ENCODE measurements at regions not wholly inside any gene's neighbourhood (a gene's known extent, or its start where the extent isn't known, plus 50 kb on each side); places are given as distances from the start of the nearest gene placed in this dataset.

DNA sequence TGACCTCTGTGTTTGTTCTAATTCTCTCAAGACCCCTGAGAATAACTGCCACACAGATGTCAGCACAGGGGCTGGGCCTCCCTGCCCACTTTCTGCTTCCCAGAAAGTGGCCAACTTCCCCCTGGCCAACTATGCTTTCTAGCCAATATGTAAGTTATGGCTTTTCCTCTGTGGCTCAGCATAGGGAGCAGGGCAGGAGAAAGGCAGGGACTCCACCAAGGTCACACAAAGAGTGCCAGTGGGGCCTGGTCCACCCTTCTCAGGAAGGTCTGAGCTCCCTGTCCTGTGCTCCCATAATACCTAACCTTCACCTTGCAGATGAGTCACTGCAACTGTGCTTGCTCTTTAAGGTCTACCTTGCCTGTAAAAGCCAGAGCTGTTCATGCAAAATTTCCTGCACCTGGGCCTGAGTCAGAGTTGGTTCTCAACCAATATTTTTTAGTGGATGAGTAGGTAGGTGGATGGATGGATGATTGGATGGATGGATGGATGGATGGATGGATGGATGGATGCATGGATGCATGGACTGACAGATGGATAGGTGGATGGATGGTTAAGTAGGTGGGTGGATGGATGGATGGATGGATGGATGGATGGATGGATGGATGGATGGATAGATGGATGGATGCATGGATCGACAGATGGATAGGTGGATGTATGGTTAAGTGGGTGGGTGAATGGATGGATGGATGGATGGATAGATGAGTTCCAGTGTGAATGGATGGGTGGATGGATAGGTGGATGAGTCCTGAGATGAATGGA lies 64.2 kb downstream of the DIO3 start:
- no peak overlapping the region for H3K23ac ChIP-seq (ENCODE audit: insufficient read length)
- H2BK12ac ChIP-seq (ENCODE audit: low read depth, low read length) = no peak overlapping the region
- no peak overlapping the region for H4K8ac ChIP-seq (ENCODE audit: extremely low read depth, insufficient read depth, low read length)
- H3K79me1 ChIP-seq (ENCODE audit: low read depth, low read length) = no peaks in the 10 kb centered on the region
- no peak overlapping the region for H3K4me2 ChIP-seq (ENCODE audit: insufficient read depth in 1 of 2, low read depth in 2 of 2, low read length in 2 of 2)
- no peak overlapping the region for H2BK5ac ChIP-seq (ENCODE audit: low read depth, low read length)
- peaks cover 4% of the 10 kb centered on the region; the same call in 1 of the 2 replicates for H3K23me2 ChIP-seq (ENCODE audit: low read depth, low read length)
- ChIA-PET CTCF (ENCODE audit: partially characterized antibody) (no interaction called here), POLR2A (ENCODE audit: partially characterized antibody) (no interaction called here)
- WGBS, 2 experiments (ENCODE audit: extremely low coverage in 1 of 2, insufficient coverage in 1 of 2, insufficient read length in 1 of 2, insufficient replicate concordance in 2 of 2, low coverage in 1 of 2, low lambda C conversion rate in 2 of 2, missing lambda C conversion rate in 1 of 2) = 84% methylated on average over 1 of the region's 1 CpG; no CpG with 5 or more reads in 1 of the 2 experiments
- no peak overlapping the region for H3K9ac ChIP-seq (replicated peaks in 1 of 4; ENCODE audit: extremely low read depth in 1 of 4, low read depth in 3 of 4, low read length in 3 of 4)
- DNase-seq (ENCODE audit: low read depth in 1 of 2, low spot score in 2 of 2) = no peak
- no peaks in the 10 kb centered on the region for H3K36me3 ChIP-seq (ENCODE audit: control insufficient read depth in 2 of 4, insufficient read depth in 4 of 4, low read length in 3 of 4)
- H3K56ac ChIP-seq (replicated peaks; ENCODE audit: insufficient read length, low read depth, low read length) = no peak overlapping the region
- FAIRE-seq = no peak
- no peaks in the 10 kb centered on the region for H3K9me3 ChIP-seq (ENCODE audit: insufficient read depth in 2 of 2, low read depth in 1 of 2, low read length in 1 of 2)
- no peak overlapping the region for H2BK120ac ChIP-seq (replicated peaks; ENCODE audit: low read depth, low read length)
- no peak overlapping the region for H3K4ac ChIP-seq (replicated peaks; ENCODE audit: insufficient read length, low read depth, low read length)
- no peak overlapping the region for H2AK5ac ChIP-seq (ENCODE audit: low read depth, low read length)
- H3K4me1 ChIP-seq (replicated peaks in 1 of 4; ENCODE audit: control insufficient read depth in 3 of 4, insufficient read depth in 4 of 4, low read length in 3 of 4) = peaks cover 0 to 15% (median 7%) of the 10 kb centered on the region in 4 experiments; a peak in 5 of 7 replicates
- no peak overlapping the region for H2BK15ac ChIP-seq (ENCODE audit: low read length)
- H3K27ac ChIP-seq (ENCODE audit: low read depth, low read length) = no peak overlapping the region
- no peak overlapping the region for H3K18ac ChIP-seq (ENCODE audit: extremely low read depth, low read length)
- H3K4me3 ChIP-seq (ENCODE audit: extremely low read depth in 1 of 4, insufficient read depth in 2 of 4, low read depth in 3 of 4, low read length in 4 of 4) = no peak overlapping the region
- H4K20me1 ChIP-seq (replicated peaks in 1 of 2; ENCODE audit: control insufficient read depth in 1 of 2, insufficient read depth in 2 of 2, low read length in 2 of 2) = no peaks in the 10 kb centered on the region
- H3K27me3 ChIP-seq (replicated peaks in 1 of 4; ENCODE audit: control insufficient read depth in 3 of 4, extremely low read depth in 1 of 4, insufficient read depth in 3 of 4, low read length in 3 of 4) = peaks cover 0 to 12% (median 9%) of the 10 kb centered on the region in 4 experiments; a peak in 6 of 7 replicates
- H3K14ac ChIP-seq (ENCODE audit: insufficient read length) = no peak overlapping the region
- TF ChIP-seq CREB1 (IDR thresholded peaks at IDR 0.05) = no peak
- no peak for TF ChIP-seq RXRA (IDR thresholded peaks at IDR 0.05; ENCODE audit: insufficient read depth, low read depth, low read length)
- H2BK20ac ChIP-seq (ENCODE audit: low read length) = no peak overlapping the region
- H4K91ac ChIP-seq (replicated peaks; ENCODE audit: insufficient read length, low read length) = no peak overlapping the region
- H3K79me2 ChIP-seq (ENCODE audit: control insufficient read depth in 1 of 2, insufficient read depth in 2 of 2, low read length in 2 of 2) = no peaks in the 10 kb centered on the region
- no peak overlapping the region for H2AFZ ChIP-seq (ENCODE audit: low read length)
- H4K5ac ChIP-seq (ENCODE audit: insufficient read length, low read depth, low read length) = no peak overlapping the region
